ENCODE measurements at regions not wholly inside any gene's neighbourhood (a gene's known extent, or its start where the extent isn't known, plus 50 kb on each side); places are given as distances from the start of the nearest gene placed in this dataset.
"Not testable (repeated sequence)": the region's sequence is repeated elsewhere in the genome, so short reads cannot be mapped to it uniquely, and the experiment has no call there.

- DNase-seq; in situ Hi-C loops (cut with HindIII; ENCODE audit: low pct_ligation_motif_present, low pct_unique_long_range_greater_than_20kb, low sequenced_read_pairs): not testable (repeated sequence)
Observed at GRCh38 chr3:82586002-82586401, 824.6 kb upstream of the GBE1 start.

- in situ Hi-C loops (cut with HindIII; ENCODE audit: low pct_ligation_motif_present, low pct_unique_long_range_greater_than_20kb, low sequenced_read_pairs); DNase-seq: not testable (repeated sequence)
Observed at GRCh38 chr3:82585591-82585990, 824.1 kb upstream of the GBE1 start.

GRCh38 chr3:82584861-82585260 is 823.4 kb upstream of the GBE1 start:
- in situ Hi-C loops (cut with HindIII; ENCODE audit: low pct_ligation_motif_present, low pct_unique_long_range_greater_than_20kb, low sequenced_read_pairs); DNase-seq: not testable (repeated sequence)

- DNase-seq; in situ Hi-C loops (cut with HindIII; ENCODE audit: low pct_ligation_motif_present, low pct_unique_long_range_greater_than_20kb, low sequenced_read_pairs): not testable (repeated sequence)
Observed at GRCh38 chr3:82584415-82584814, 823.0 kb upstream of the GBE1 start.

GRCh38 chr3:82581350-82581749 is 819.9 kb upstream of the GBE1 start:
- no peak for DNase-seq
- in situ Hi-C loops (cut with HindIII; ENCODE audit: low pct_ligation_motif_present, low pct_unique_long_range_greater_than_20kb, low sequenced_read_pairs): no loop called here

- in situ Hi-C loops (cut with HindIII; ENCODE audit: low pct_ligation_motif_present, low pct_unique_long_range_greater_than_20kb, low sequenced_read_pairs): no loop called here
- DNase-seq: no peak
Observed at GRCh38 chr3:82572721-82573120, 811.3 kb upstream of the GBE1 start.

GRCh38 chr3:82568776-82569338 is 807.4 kb upstream of the GBE1 start:
- in situ Hi-C loops (cut with HindIII; ENCODE audit: low pct_ligation_motif_present, low pct_unique_long_range_greater_than_20kb, low sequenced_read_pairs): no loop called here
- no peak for DNase-seq

GRCh38 chr3:82567029-82567600 is 805.7 kb upstream of the GBE1 start:
- in situ Hi-C loops (cut with HindIII; ENCODE audit: low pct_ligation_motif_present, low pct_unique_long_range_greater_than_20kb, low sequenced_read_pairs): no loop called here
- no peak for DNase-seq

- in situ Hi-C loops (cut with HindIII; ENCODE audit: low pct_ligation_motif_present, low pct_unique_long_range_greater_than_20kb, low sequenced_read_pairs): no loop called here
- no peak for DNase-seq
Observed at GRCh38 chr3:82562896-82563295, 801.5 kb upstream of the GBE1 start.

GRCh38 chr3:82561784-82562183 is 800.3 kb upstream of the GBE1 start:
- in situ Hi-C loops (cut with HindIII; ENCODE audit: low pct_ligation_motif_present, low pct_unique_long_range_greater_than_20kb, low sequenced_read_pairs): no loop called here
- DNase-seq: no peak

- DNase-seq: no peak
- in situ Hi-C loops (cut with HindIII; ENCODE audit: low pct_ligation_motif_present, low pct_unique_long_range_greater_than_20kb, low sequenced_read_pairs): no loop called here
Observed at GRCh38 chr3:82558081-82558480, 796.6 kb upstream of the GBE1 start.

GRCh38 chr3:82556113-82556512 is 794.7 kb upstream of the GBE1 start:
- in situ Hi-C loops (cut with HindIII; ENCODE audit: low pct_ligation_motif_present, low pct_unique_long_range_greater_than_20kb, low sequenced_read_pairs): no loop called here
- no peak for DNase-seq

GRCh38 chr3:82542556-82542955 is 781.1 kb upstream of the GBE1 start:
- DNase-seq; in situ Hi-C loops (cut with HindIII; ENCODE audit: low pct_ligation_motif_present, low pct_unique_long_range_greater_than_20kb, low sequenced_read_pairs): not testable (repeated sequence)

GRCh38 chr3:82521657-82522056 is 760.2 kb upstream of the GBE1 start:
- no peak for DNase-seq
- in situ Hi-C loops (cut with HindIII; ENCODE audit: low pct_ligation_motif_present, low pct_unique_long_range_greater_than_20kb, low sequenced_read_pairs): no loop called here

- no peak for DNase-seq
- in situ Hi-C loops (cut with HindIII; ENCODE audit: low pct_ligation_motif_present, low pct_unique_long_range_greater_than_20kb, low sequenced_read_pairs): no loop called here
Observed at GRCh38 chr3:82520846-82521245, 759.4 kb upstream of the GBE1 start.

- no peak for DNase-seq
Observed at GRCh38 chr3:82509951-82510603, 748.6 kb upstream of the GBE1 start.

GRCh38 chr3:82509106-82509842 is 747.8 kb upstream of the GBE1 start:
- DNase-seq: no peak
- in situ Hi-C loops (cut with HindIII; ENCODE audit: low pct_ligation_motif_present, low pct_unique_long_range_greater_than_20kb, low sequenced_read_pairs): no loop called here

More at GRCh38 chr3:82509951-82510603, 748.6 kb upstream of the GBE1 start:
- in situ Hi-C loops (cut with HindIII; ENCODE audit: low pct_ligation_motif_present, low pct_unique_long_range_greater_than_20kb, low sequenced_read_pairs): no loop called here

- in situ Hi-C loops (cut with HindIII; ENCODE audit: low pct_ligation_motif_present, low pct_unique_long_range_greater_than_20kb, low sequenced_read_pairs): no loop called here
- no peak for DNase-seq
Observed at GRCh38 chr3:82506204-82506603, 744.8 kb upstream of the GBE1 start.

GRCh38 chr3:82505079-82505756 is 743.8 kb upstream of the GBE1 start:
- no peak for DNase-seq
- in situ Hi-C loops (cut with HindIII; ENCODE audit: low pct_ligation_motif_present, low pct_unique_long_range_greater_than_20kb, low sequenced_read_pairs): no loop called here
